GM19239 (cell line): ENCODE measurements at regions not wholly inside any gene's neighbourhood (a gene's known extent, or its start where the extent isn't known, plus 50 kb on each side); places are given as distances from the start of the nearest gene placed in this dataset.

Source experiments
- DNase-seq: peaks from one replicate; pipeline ENCODE4 v3.0.0; 2011; ENCODE audit warnings: low spot score; ENCODE audit not compliant: insufficient read length
- FAIRE-seq: peaks from 2 replicates; lab custom pipeline; 2011; peaks lifted over from hg19 to GRCh38; lab: Jason Lieb, UNC

DNA sequence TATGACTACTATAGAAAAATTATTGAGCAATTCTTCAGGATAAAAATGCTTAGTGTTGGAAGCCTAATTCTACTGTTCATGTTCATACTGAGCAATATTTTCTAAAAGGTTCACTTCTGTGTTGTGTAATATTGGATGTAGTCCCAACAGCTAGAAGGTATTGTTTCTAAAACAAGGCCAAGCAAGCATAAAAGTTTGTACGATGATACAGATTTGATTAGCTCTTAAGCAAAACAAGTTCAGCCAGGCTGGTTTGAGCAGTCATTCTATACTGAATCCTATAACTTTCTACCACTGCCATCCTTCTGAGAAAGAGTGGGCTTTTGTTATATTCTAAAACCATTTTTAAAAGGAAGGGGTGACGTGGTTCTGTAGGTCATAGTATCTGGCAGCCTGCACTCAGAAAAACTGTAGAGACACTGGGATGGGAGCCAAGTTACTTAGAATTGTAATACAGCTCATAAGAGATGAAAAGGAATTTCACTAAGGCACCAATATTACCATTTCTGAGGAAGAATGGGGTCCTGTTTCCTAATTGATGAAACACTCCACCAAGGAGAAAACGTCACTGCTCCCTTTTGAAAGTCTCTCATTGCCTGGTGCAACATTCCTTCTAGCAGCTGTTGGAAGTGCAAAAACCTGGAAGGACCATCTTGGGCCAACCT lies 275.0 kb upstream of the DACH1 start:
- FAIRE-seq (no peak), DNase-seq (no peak)

DNA sequence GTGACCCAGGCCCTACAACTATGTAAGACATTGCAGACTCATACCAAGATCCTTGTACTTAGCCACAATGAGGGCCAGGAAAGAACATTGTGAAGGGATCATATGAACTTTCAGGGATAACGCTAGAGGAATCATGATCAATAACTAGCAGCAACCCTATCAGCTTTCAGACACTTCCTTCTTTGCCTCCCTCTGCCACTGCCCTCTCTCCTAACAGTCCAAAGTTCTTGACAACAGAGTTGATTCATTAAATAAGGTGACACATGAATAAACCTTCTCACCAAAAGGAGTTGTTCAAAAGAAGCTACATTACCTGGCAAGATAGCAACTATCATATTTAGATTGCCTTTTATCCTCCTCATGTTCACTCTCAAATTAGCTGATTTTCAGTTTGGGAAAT lies 272.2 kb upstream of the DACH1 start:
- FAIRE-seq (no peak), DNase-seq (no peak)

DNA sequence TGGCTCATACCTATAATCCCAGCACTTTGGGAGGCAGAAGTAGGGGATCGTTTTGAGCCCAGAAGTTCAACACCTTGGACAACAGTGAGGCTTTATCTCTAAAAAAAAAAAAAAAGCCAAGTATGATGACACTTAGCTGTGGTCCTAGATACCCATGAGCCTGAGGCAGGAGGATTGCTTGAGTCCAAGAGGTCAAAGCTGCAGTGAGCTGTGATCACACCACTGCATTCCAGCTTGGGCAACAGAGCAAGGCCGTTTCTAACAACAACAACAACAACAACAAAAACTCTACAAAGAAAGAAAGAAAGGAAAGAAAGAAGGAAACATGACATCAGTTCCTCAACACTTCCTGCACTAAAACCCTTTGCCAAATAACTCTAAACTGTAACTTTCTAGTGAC lies 265.1 kb upstream of the DACH1 start:
- no peak for FAIRE-seq
- DNase-seq: no peak

DNA sequence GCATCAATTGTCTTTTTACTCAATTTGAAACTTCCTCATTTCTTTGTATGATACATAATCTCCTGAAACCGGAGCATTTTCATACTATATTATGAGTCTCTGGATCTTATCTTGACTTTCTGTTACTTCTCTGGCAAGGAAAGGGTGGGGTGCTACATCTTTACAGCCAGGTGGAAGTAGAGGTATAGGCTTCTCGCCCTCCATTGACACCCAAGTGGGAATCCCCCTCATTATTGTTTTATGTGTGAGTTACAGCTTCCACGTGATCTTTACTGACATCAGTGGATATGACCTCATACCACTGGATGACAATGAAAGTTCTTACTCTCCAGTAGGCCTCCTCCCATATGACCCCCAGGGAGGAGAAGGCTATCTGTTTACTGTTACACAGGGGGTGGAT lies 262.1 kb upstream of the DACH1 start:
- FAIRE-seq (no peak), DNase-seq (no peak)

DNA sequence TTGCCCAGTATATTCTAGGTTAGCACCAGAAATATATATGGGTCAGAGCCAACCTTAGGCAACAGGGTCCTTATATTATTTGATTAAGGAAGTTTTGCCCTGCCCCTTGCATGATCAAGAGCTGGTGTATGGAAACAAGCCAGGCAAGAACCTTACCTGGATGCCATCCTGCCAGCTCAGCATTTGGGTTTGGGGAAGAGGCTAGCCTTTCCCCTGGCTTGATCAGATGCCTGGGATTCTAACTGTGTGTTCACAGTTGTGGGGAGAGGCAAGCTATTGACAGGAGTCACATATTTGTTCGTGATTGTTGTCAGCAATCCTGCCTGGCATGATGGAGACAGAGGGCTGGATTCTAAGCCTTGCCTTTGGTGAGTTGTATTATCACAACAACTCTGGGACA lies 260.0 kb upstream of the DACH1 start:
- DNase-seq (no peak), FAIRE-seq (no peak)

DNA sequence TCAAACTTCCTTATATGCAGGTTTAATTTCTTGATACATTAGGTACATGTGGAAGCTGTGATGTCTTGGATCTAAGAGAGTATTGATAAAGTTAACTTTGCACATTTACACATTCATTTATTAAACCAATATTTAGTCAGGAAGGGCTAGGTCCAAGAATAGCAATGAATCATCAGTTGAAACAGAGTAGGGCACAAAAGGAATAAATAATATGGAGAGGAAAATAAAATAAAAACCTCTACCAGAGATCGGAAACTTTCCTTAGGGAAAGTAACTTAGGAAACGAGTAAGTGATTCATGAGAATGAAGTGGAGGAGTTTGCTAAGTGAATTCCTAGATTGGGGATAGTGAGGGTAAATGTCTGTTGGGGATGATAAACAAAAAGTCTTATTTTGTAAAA lies 259.4 kb upstream of the DACH1 start:
- FAIRE-seq (no peak), DNase-seq (no peak)

DNA sequence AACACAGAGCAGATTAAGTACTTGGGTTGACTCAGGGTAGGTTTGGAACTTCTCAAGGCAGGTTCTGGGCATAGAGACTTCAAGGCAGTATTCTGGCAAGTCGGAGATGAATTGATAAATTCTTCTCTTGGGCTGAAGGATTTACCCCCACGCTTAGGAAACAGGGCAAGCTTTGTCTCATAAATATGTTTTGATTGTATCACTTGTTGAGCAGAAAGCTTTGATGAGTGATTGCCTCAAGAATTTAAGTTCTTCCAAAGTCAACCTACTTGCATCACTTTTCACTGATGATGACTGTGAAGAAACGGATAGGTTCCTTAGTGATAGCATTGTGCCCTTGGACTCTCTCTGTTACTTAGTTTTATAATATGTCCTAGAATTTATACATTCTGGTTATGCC lies 258.6 kb upstream of the DACH1 start:
- DNase-seq: no peak
- FAIRE-seq: no peak

DNA sequence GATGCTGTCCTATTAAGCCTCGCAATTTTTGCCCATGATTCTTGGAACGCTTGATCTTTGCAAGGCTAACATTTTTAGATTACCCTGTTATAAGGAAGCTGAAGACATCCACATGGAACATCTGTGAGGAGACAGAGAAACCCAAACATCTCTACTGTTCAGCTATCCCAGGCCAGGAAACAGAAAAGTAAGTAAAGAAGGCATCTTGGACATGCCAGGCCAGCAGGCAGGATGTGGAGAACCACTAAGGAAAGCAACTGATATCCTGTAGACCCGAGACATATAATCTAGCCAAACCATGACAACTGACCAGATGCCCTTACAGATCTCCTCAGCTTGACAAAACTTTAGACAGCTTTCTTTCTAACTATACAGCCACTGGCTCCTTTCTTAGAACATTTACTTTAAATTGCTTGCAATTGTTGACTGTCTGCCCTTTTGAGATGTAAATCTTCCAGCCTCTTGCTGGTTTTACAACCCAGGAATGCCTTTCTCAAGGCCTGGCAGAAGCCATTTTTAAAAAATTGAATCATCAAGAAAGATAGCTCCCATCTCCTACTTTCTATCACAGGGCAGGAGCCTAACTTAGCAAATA lies 255.8 kb upstream of the DACH1 start:
- FAIRE-seq: no peak
- no peak for DNase-seq

DNA sequence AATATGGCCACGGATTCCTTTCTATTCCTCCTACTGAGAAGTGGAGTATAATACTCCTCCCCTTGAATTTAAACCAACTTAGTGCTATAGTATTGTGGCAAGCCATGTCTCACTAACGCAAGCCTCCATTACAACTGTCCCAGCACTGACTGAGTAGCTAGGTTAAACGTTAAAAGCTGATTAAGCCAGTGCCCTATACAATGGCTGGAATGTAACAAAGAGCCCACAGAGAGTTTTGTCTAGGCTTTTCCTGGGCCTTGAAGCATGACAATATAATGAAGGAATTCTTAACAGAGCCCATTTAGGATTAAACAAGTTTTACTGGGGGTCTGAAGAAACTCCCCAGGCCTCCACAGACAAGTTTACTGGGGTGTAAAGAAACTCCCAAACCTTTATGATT lies 254.5 kb upstream of the DACH1 start:
- DNase-seq (no peak), FAIRE-seq (no peak)

DNA sequence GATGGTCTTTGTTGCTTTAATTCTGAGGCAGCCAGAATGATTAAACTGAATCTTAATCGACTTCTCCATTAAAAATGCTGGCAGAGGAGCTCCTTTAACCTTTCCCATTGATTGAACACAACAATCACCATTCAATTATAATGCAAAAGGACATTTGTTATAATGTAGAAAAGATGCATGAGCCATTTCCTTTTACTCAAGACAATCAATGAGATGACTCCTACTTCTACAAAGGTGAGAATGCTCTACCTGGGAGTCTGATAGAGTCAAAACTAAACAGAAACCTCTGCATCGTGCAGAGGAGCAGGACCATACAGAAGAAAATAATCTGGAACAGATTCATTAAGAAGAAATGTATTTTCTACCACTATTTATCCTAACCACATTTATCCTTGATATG lies 253.6 kb upstream of the DACH1 start:
- no peak for DNase-seq
- no peak for FAIRE-seq

DNA sequence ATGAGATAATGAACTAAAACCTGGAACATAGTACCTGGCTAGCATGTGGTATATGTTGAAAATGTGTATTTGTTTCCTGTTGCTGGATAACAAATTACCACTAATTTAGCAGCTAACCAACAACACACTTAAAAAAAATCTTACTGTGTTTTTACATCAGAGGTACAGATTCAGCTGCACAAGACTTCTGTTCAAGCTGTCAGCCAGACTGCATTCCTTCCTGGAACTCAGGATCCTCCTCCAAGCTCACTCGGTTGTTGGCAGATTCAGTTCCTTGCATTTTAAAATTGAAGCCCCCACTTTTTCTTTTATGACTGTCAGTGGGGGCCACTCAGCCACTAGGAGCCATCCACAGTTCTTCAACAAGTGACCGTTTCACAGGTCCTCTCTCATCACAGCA lies 246.9 kb upstream of the DACH1 start:
- FAIRE-seq: no peak
- no peak for DNase-seq

DNA sequence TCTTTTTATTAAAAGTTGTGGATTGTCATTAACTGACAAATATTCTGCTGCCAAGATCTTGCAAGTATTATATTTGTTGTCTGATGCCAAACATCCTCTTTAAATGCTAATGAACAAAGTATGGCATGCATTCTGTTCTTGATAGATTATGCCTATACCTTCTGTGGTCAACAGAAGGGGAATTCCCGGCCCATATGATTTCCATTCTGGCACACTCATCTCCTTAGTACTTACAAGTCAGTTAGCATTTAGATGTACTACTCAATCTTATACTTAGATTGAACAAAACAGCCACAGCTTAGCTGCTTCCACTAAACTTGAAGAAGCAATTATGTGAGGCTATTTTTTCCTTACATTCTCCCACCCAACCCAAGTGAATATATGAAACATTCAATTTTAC lies 246.1 kb upstream of the DACH1 start:
- FAIRE-seq (no peak), DNase-seq (no peak)

DNA sequence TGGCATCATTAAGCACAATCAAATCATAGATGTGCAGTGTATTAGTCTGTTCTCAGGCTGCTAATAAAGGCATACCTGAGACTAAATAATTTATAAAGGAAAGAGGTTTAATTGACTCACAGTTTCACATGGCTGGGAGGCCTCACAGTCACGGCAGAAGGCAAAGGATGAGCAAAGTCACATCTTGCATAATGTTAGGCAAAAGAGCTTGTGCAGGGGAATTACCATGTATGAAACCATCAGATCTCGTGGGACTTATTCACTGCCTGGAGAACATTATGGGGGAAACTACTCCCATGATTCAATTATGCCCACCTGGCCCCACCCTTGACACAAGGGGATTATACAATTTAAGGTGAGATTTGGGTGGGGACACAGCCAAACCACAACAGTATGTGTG lies 245.2 kb upstream of the DACH1 start:
- DNase-seq (no peak), FAIRE-seq (no peak)

DNA sequence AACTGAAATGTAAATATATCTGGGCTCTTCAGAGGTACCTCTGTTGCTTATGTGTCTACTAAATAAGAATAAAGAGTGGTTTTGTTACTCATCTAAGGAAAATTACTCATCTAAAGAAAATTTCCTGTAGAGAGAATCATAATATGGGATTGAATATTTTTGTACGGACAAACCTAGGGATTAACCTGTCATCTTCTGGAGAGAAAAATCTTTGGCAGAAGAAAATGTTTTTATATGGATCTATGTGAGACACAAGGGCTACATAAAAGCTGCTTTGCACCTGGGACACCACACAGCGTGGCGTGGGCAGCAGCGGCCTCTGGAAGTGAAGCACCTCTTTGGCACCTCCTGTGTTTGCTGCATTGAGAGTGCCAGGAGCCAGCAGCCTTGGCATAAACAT lies 242.9 kb upstream of the DACH1 start:
- FAIRE-seq: no peak

DNA sequence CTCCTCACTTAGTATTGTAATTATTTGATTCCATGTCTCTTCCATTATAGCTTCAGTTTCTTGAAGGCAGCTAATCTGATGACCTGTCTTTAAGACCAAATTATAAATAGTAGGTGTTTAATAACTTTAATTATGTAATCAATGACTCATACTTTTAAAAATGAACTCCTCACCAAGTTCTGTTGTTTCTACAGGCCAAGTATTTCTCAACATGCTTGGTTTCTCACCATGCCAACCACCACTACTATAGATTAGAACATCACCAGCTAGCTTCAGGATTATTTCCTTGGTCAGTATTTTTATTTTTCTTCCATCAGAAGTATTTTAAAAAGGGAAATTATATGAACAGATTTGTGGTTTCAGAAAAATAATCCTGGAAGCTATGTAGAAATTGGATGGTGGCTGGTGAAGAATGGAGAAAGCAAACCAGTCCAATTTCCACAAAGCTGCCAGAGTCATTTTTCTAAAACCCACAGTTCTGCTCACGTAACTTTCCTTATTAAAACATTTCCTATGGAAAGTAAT lies 237.7 kb upstream of the DACH1 start:
- no peak for DNase-seq

More for the DNA sequence above, 242.9 kb upstream of the DACH1 start:
- DNase-seq: no peak

DNA sequence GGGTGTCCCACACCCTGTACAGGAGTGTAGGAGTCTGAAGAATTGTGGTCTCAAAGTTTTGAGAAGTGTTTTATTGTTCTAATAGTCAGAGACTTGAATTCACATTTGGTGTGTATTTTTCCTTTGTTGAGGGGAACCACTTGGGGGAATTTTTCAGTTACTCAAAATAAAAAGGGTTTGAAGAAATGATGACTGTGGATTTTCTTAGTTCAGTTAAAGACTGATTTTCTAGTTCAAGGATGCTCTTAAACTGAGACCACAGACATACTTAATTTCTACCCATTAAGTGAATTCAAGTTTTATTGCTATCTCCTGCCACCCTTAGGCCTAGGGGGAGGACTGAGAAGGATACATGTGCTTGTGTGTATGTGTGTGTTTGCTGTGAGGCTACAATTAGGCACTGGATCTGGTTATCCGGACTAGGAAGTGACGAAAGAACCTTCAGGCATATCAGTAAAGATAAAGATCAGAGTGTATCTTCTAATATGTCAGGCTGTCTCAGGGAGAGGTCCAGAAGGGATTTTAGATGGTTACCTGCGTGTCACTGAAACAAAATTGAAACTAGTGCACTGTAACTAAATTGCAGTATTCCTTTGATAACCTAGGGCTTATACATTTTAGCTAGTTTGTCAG lies 234.9 kb upstream of the DACH1 start:
- FAIRE-seq: no peak
- DNase-seq: no peak

More for the DNA sequence above, 237.7 kb upstream of the DACH1 start:
- FAIRE-seq: no peak

DNA sequence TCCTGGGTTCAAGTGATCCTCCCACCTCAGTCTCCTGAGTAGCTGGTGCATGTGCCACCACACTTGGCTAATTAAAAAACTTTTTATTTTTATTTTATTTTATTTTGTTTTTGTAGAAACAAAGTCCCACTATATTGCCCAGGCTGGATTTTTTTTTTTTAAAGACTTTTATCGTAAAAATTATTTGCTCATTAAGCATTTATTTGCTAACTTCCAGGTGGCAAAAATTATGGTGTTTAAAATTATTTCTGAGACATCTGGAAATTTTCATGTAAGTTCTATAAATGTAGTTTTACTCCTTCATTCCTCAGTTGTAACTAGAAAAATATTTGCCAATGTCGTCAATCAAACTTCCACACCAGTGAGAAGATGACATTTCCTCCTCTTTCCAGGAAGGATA lies 233.3 kb upstream of the DACH1 start:
- DNase-seq (no peak), FAIRE-seq (no peak)

DNA sequence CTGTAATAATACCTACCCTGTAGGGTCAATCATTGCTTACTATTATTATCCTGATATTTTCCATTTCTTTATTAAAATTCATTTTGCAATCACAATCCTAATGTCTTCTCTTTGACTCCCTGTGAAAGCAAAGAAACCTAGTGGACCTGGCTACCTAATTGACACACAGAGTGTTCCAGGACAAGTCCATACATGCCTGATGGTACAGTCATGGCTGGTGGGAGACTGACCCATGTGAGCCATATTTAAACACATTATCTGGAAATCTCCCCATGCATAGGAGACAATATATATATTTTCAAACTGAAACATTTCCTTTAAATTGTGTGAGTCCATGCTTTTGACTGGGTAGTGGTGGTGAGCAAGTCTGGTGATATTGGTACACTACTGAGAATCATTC lies 230.6 kb upstream of the DACH1 start:
- FAIRE-seq (no peak), DNase-seq (no peak)

DNA sequence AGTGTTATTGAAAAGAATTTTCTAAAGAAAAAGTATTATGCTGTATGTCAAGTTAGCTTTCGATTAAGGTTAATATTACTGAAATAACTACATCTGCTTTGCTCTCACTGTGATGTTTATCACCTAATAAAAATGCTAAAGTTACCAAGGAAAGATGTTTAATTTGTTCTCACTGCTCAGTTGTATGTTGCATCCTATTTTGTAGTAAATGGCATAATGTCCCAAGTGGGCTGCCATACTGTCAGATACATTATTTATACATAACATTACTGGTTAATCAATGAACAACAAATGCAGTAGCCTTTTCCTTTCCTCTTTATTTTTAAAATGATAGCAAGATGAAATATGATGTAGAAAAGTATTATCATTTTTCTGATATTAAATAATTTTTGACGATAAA lies 226.3 kb upstream of the DACH1 start:
- FAIRE-seq (no peak), DNase-seq (no peak)

DNA sequence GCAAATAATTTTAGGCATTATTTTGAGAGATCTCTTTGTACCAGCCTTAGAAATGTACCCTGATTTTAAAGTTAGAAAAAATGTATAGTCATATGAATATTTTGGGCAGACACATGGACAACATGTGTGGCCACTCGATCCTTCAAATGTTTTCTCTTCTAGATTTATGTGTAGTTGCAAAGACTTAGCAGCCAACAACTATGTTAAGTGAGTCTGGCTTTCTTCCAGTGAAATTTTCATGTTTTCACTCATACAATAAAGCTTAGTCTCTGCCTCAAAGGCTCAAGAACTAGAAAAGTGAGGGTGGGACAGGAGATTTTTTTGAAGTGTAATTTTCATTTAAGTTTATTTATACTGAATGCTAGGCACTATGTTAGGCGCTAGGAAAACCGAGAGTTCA lies 207.7 kb upstream of the DACH1 start:
- no peak for FAIRE-seq
- DNase-seq: no peak

DNA sequence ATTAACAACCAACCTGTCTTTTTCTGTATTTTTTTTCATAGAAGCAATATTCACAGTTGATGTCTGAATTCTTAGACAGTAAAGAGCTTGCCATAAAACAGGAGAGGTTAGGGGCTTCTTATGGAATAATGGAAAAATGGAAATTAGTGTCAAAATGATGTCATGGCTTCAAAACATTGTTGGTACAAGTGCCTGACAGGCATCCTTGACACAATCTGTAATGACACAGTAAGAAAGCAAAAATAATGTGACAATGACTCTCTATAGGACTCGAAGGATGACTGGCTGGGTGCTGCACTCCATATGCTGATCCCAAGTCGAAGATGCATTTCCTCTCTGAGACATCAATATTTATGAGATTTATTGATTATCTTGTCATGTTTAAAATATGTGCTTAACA lies 205.3 kb upstream of the DACH1 start:
- DNase-seq (no peak), FAIRE-seq (no peak)

DNA sequence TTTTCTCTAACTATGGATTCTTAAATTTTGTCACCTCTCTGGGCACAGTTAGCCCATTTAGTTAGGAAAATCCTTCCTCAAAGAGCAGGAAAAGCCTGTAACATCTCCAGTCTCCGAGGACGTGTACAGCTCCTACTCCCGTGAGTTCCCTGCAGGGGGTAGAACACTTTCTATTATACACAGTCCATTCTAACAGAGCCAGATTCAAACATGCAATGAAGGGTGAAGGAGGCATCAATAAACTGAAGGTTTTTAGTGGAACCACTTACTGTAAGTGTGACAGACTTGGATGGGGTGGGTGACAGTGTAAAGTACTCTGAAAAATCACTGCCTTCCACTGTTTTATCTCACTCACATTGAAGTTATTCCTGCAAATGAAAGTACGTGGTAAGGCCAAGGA lies 204.7 kb upstream of the DACH1 start:
- no peak for FAIRE-seq
- no peak for DNase-seq
